ENCODE measurements at regions not wholly inside any gene's neighbourhood (a gene's known extent, or its start where the extent isn't known, plus 50 kb on each side); places are given as distances from the start of the nearest gene placed in this dataset.

DNA sequence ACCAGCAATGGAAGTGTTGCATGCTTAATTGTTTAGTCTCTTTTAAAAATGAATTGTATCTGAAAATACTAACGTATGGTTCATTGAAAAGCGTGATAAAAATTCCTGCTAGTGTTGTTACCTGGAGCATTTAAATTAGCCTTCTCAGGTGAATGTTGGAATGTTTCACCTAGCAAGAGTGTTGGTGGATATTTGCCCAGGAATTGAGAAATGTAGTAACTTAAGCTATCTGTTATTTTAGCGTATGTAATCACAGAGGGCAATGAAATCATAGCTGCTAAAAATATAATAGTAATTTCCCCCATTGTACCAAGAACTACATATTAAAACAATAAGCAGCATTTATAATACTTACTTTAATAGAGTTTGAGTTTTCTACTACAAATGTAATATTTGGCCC is 166.1 kb upstream of the KIAA1217 start:
- TF ChIP-seq MTA3 (IDR thresholded peaks at IDR 0.05; ENCODE audit: borderline replicate concordance, low read length) (no peak), POLR2A (IDR thresholded peaks at IDR 0.05; ENCODE audit: low read depth, low read length) (no peak), FOXM1 (IDR thresholded peaks at IDR 0.05; ENCODE audit: low read depth, low read length) (no peak), CHD1 (IDR thresholded peaks at IDR 0.05; ENCODE audit: low read depth, low read length) (no peak), RAD21 (IDR thresholded peaks at IDR 0.05; ENCODE audit: insufficient read depth, low read depth, low read length) (no peak)

Data from GM12878 (cell line).